ENCODE measurements at regions not wholly inside any gene's neighbourhood (a gene's known extent, or its start where the extent isn't known, plus 50 kb on each side); places are given as distances from the start of the nearest gene placed in this dataset.

DNA sequence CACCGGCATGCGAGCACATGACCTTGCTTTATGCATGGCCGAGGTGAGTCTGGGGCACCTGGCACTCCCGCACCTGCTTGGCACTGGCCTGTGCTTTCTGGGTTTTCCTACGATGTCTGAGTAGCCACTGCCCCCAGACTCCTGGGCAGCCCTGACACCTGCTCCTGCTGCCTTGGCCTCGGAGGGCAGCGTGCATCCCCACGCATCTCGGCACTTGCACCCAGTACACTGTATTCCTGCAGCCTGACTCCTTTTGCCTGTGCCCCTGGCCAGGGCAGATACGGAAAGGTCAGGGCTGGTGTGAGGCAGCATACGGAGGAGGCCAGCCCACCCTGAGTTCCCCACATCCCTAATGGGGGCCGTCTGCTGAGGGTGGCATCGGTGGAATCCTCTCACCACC is 340.6 kb downstream of the TEX29 start:
- H3K4me1 ChIP-seq (ENCODE audit: low read length): no peaks in the 10 kb centered on the region
- no peak for DNase-seq
- no peaks in the 10 kb centered on the region for H4K20me1 ChIP-seq (ENCODE audit: insufficient read depth, low read length)
- no peaks in the 10 kb centered on the region for H3K79me2 ChIP-seq (ENCODE audit: low read length)
- no peaks in the 10 kb centered on the region for H3K9me2 ChIP-seq (replicated peaks; ENCODE audit: insufficient read depth, low read length)
- no peak overlapping the region for H3K27ac ChIP-seq (ENCODE audit: low read length)
- no peaks in the 10 kb centered on the region for H3K36me3 ChIP-seq (replicated peaks; ENCODE audit: insufficient read depth, low read length)
- no peaks in the 10 kb centered on the region for H3K9me3 ChIP-seq (replicated peaks; ENCODE audit: insufficient read depth, low read length)
- H3K9ac ChIP-seq (ENCODE audit: low read length): no peak overlapping the region
- no peak overlapping the region for H3K4me2 ChIP-seq (ENCODE audit: low read depth, low read length)
- H3K27me3 ChIP-seq (replicated peaks; ENCODE audit: insufficient read depth, low read length): no peaks in the 10 kb centered on the region
- TF ChIP-seq EZH2 (optimal IDR thresholded peaks at IDR 0.05; ENCODE audit: low read depth, low read length) (no peak), EZH2phosphoT487 (IDR thresholded peaks at IDR 0.05; ENCODE audit: low read length) (no peak)
- TF ChIP-seq, protein P1, sequence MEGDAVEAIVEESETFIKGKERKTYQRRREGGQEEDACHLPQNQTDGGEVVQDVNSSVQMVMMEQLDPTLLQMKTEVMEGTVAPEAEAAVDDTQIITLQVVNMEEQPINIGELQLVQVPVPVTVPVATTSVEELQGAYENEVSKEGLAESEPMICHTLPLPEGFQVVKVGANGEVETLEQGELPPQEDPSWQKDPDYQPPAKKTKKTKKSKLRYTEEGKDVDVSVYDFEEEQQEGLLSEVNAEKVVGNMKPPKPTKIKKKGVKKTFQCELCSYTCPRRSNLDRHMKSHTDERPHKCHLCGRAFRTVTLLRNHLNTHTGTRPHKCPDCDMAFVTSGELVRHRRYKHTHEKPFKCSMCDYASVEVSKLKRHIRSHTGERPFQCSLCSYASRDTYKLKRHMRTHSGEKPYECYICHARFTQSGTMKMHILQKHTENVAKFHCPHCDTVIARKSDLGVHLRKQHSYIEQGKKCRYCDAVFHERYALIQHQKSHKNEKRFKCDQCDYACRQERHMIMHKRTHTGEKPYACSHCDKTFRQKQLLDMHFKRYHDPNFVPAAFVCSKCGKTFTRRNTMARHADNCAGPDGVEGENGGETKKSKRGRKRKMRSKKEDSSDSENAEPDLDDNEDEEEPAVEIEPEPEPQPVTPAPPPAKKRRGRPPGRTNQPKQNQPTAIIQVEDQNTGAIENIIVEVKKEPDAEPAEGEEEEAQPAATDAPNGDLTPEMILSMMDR (IDR thresholded peaks at IDR 0.05; ENCODE audit: low read length): no peak
- no peak overlapping the region for H2AFZ ChIP-seq (ENCODE audit: low read length)
- H3F3A ChIP-seq (ENCODE audit: insufficient read depth, low read length): no peaks in the 10 kb centered on the region
- no peak overlapping the region for H3K4me3 ChIP-seq (ENCODE audit: low read length)

DNA sequence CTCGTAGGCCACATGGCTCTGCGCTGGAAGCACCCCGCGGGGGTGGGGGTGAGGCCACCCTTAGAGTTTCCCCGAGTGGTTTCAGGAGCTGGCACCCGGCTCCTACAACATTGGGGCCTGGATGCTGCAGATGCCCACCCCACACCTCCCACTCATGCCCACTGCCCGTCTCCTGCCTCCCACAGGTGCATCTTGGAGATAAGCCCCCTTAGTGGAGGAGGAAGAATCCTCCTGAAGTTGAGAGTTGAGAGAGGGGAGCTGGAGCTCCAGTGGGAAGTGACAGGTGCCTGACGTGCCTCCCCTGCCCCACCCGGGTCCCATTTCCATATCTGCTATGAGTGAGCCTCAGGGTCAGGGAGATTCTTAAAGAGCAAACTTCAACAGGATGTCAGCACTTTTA is 341.3 kb downstream of the TEX29 start:
- no peak overlapping the region for H3K4me3 ChIP-seq (ENCODE audit: low read length)
- TF ChIP-seq, protein P1 (IDR thresholded peaks at IDR 0.05; ENCODE audit: low read length): no peak
- TF ChIP-seq EZH2 (optimal IDR thresholded peaks at IDR 0.05; ENCODE audit: low read depth, low read length): no peak
- H3K27ac ChIP-seq (ENCODE audit: low read length): no peak overlapping the region
- H3K27me3 ChIP-seq (replicated peaks; ENCODE audit: insufficient read depth, low read length): no peaks in the 10 kb centered on the region
- no peaks in the 10 kb centered on the region for H3F3A ChIP-seq (ENCODE audit: insufficient read depth, low read length)
- H3K79me2 ChIP-seq (ENCODE audit: low read length): no peaks in the 10 kb centered on the region
- no peaks in the 10 kb centered on the region for H3K4me1 ChIP-seq (ENCODE audit: low read length)
- no peak overlapping the region for H2AFZ ChIP-seq (ENCODE audit: low read length)
- H3K9me3 ChIP-seq (replicated peaks; ENCODE audit: insufficient read depth, low read length): no peaks in the 10 kb centered on the region
- DNase-seq: no peak
- no peak overlapping the region for H3K9ac ChIP-seq (ENCODE audit: low read length)
- no peaks in the 10 kb centered on the region for H4K20me1 ChIP-seq (ENCODE audit: insufficient read depth, low read length)
- H3K4me2 ChIP-seq (ENCODE audit: low read depth, low read length): no peak overlapping the region
- H3K36me3 ChIP-seq (replicated peaks; ENCODE audit: insufficient read depth, low read length): no peaks in the 10 kb centered on the region
- H3K9me2 ChIP-seq (replicated peaks; ENCODE audit: insufficient read depth, low read length): no peaks in the 10 kb centered on the region

DNA sequence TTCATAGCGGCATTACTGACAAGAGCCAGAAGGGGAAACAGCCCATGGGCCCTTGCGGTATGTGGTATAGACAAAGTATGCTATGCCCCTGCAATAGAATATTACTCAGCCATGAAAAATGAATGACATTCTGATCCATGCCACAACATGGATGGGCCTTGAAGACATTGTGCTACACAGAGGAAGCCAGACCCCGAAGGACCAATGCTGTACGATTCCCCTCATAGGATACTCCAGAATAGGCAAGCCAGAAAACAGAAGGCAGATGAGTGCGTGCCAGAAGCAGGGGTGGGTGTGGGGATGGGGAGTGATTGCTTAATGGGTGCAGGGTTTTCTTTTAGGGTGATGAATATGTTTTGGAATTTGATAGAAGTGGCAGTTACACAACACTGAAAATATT is 342.0 kb downstream of the TEX29 start:
- no peaks in the 10 kb centered on the region for H3K36me3 ChIP-seq (replicated peaks; ENCODE audit: insufficient read depth, low read length)
- H4K20me1 ChIP-seq (ENCODE audit: insufficient read depth, low read length): no peaks in the 10 kb centered on the region
- H3K4me3 ChIP-seq (ENCODE audit: low read length): no peak overlapping the region
- TF ChIP-seq, protein P1 (IDR thresholded peaks at IDR 0.05; ENCODE audit: low read length): no peak
- TF ChIP-seq EZH2 (optimal IDR thresholded peaks at IDR 0.05; ENCODE audit: low read depth, low read length) (no peak), EZH2phosphoT487 (IDR thresholded peaks at IDR 0.05; ENCODE audit: low read length) (no peak)
- H3K4me1 ChIP-seq (ENCODE audit: low read length): no peaks in the 10 kb centered on the region
- DNase-seq: no peak
- H3K27me3 ChIP-seq (replicated peaks; ENCODE audit: insufficient read depth, low read length): no peaks in the 10 kb centered on the region
- H3K79me2 ChIP-seq (ENCODE audit: low read length): no peaks in the 10 kb centered on the region
- H3K9ac ChIP-seq (ENCODE audit: low read length): no peak overlapping the region
- H3K9me3 ChIP-seq (replicated peaks; ENCODE audit: insufficient read depth, low read length): no peaks in the 10 kb centered on the region
- no peak overlapping the region for H3K4me2 ChIP-seq (ENCODE audit: low read depth, low read length)
- H3K9me2 ChIP-seq (replicated peaks; ENCODE audit: insufficient read depth, low read length): no peaks in the 10 kb centered on the region
- no peak overlapping the region for H3K27ac ChIP-seq (ENCODE audit: low read length)
- H2AFZ ChIP-seq (ENCODE audit: low read length): no peak overlapping the region
- no peaks in the 10 kb centered on the region for H3F3A ChIP-seq (ENCODE audit: insufficient read depth, low read length)
